ENCODE measurements at regions not wholly inside any gene's neighbourhood (a gene's known extent, or its start where the extent isn't known, plus 50 kb on each side); places are given as distances from the start of the nearest gene placed in this dataset.

DNA sequence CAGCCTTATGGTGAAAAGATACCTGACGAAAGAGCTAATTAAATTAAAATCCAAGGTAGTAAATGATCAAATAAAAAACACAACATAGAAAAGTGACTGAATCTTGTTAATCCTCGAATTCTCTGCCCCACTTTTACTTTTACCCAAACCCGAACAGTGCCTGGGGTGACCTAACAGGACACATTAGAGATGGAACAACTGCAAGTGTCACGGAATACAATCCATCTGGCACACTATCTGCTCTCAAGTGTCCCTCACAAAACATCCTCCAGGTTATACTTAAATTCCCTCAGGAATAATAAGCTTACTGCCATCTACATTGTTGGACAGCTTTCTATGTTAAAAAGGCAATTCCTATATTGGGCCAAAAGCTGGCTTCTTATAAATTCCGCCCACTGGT, 236.3 kb upstream of the SLC14A2 start:
- TF ChIP-seq, protein P1, sequence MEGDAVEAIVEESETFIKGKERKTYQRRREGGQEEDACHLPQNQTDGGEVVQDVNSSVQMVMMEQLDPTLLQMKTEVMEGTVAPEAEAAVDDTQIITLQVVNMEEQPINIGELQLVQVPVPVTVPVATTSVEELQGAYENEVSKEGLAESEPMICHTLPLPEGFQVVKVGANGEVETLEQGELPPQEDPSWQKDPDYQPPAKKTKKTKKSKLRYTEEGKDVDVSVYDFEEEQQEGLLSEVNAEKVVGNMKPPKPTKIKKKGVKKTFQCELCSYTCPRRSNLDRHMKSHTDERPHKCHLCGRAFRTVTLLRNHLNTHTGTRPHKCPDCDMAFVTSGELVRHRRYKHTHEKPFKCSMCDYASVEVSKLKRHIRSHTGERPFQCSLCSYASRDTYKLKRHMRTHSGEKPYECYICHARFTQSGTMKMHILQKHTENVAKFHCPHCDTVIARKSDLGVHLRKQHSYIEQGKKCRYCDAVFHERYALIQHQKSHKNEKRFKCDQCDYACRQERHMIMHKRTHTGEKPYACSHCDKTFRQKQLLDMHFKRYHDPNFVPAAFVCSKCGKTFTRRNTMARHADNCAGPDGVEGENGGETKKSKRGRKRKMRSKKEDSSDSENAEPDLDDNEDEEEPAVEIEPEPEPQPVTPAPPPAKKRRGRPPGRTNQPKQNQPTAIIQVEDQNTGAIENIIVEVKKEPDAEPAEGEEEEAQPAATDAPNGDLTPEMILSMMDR (IDR thresholded peaks at IDR 0.05) = no peak
- TF ChIP-seq POLR2A (IDR thresholded peaks at IDR 0.05) = no peak
